DND-41 (cell line): ENCODE measurements at regions not wholly inside any gene's neighbourhood (a gene's known extent, or its start where the extent isn't known, plus 50 kb on each side); places are given as distances from the start of the nearest gene placed in this dataset.
A peak's percentile ranks its signal among the peaks of the same experiment; 100 is the strongest.

Source experiments
- CTCF ChIP-seq: IDR thresholded peaks from 2 replicates; pipeline ENCODE4 v1.5.1; 2012; ENCODE audit warnings: borderline replicate concordance, low read length, moderate library complexity, mild to moderate bottlenecking; ENCODE audit not compliant: poor library complexity, severe bottlenecking; ENCODE audit errors: extremely low read depth
- EZH2 ChIP-seq: IDR thresholded peaks from 3 replicates; pipeline ENCODE4 v1.6.1; 2012; ENCODE audit warnings: borderline replicate concordance, low read depth, mild to moderate bottlenecking, moderate library complexity, low read length, inconsistent platforms; ENCODE audit not compliant: severe bottlenecking

GRCh38 chr13:107203146-107203847, 635.4 kb upstream of the ARGLU1 start:
- TF ChIP-seq CTCF (peak; percentile 60), EZH2 (no peak)
